ENCODE measurements at regions not wholly inside any gene's neighbourhood (a gene's known extent, or its start where the extent isn't known, plus 50 kb on each side); places are given as distances from the start of the nearest gene placed in this dataset.

DNA sequence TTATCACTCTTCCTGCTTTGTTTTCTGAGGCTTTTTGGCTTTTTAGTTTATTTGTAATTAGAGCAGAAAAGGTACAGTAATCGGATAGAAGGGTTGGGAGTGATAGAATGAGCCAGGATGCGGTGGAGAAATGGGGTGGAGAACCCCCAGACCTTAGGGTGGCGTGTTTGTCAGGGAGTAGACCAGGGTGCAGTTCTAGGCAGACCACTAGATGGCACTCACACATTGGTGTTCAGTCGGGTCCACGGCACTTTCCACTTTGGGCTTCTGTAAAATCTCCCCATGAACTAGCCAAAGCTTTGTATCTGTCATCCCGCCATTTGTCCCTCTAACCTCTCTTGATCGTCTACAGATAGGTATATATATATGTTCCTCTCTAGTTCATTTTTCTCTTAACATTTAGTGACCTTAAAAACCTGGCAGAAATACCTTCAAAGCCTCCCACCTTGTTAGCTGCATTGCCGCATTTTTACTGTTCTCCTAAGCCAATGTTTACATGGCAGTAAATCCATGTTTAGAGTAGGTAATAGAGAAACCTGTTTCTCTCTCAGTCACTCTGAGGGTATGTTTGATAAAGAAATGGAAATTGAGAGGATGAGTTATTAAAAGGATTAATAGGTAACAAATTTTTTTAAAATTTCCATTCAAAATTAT, 154.9 kb downstream of the TM9SF2 start:
- no peaks in the 10 kb centered on the region for H3K9me3 ChIP-seq
- no peak overlapping the region for H3K27ac ChIP-seq
- H3K4me1 ChIP-seq = peaks cover 0 to 20% (median 15%) of the 10 kb centered on the region in 4 donors
- DNase-seq = peak; percentile 80 to 88
- TF ChIP-seq, protein P1, sequence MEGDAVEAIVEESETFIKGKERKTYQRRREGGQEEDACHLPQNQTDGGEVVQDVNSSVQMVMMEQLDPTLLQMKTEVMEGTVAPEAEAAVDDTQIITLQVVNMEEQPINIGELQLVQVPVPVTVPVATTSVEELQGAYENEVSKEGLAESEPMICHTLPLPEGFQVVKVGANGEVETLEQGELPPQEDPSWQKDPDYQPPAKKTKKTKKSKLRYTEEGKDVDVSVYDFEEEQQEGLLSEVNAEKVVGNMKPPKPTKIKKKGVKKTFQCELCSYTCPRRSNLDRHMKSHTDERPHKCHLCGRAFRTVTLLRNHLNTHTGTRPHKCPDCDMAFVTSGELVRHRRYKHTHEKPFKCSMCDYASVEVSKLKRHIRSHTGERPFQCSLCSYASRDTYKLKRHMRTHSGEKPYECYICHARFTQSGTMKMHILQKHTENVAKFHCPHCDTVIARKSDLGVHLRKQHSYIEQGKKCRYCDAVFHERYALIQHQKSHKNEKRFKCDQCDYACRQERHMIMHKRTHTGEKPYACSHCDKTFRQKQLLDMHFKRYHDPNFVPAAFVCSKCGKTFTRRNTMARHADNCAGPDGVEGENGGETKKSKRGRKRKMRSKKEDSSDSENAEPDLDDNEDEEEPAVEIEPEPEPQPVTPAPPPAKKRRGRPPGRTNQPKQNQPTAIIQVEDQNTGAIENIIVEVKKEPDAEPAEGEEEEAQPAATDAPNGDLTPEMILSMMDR (IDR thresholded peaks at IDR 0.05) = peak; percentile 79 to 91
- intact Hi-C loops (cut with DNase I; ENCODE audit: low total_unique reads) = loop anchor here (5.0 to 10.0 kb wide), 3 partner anchors 39 to 579 kb away; no protein-coding TSS in a partner anchor
- no peaks in the 10 kb centered on the region for H3K36me3 ChIP-seq
- no peaks in the 10 kb centered on the region for H3K27me3 ChIP-seq
- no peak overlapping the region for H3K4me3 ChIP-seq

DNA sequence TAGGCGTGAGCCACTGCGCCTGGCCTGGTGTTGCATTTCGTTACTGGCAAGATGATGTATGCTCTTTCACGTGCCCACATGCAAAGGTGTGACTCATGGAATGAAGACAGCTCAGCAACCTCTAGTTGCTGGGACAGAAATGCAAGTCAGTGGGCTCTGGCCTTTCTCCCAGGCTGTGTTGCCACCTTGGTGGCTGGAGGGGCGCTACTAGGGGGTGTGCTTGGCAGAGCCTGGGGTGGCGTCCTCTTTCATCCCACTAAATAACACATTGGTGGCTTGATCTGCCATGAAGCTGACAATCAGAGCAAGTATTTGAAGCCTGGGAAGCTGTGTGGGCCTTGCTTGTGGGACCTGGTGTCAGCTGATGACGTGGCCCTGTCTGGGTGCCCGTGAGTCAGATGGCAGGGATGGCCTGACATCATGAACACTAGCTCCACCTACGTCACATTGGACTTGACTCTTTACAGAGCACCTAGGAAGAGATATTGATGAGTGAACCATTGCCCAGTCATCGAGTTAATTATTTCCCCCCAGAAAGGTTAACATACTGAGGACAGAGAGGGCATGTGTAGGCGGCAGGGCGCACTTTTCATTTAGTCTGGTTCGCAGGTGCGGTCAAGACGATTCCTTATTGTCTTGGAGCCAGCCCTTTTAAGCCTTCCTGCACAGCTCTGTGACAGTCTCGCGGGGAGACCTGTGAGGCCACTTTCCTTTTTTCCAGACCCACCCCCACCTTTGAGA, 154.2 kb downstream of the TM9SF2 start:
- H3K4me3 ChIP-seq = no peak overlapping the region
- no peaks in the 10 kb centered on the region for H3K36me3 ChIP-seq
- no peaks in the 10 kb centered on the region for H3K9me3 ChIP-seq
- intact Hi-C loops (cut with DNase I; ENCODE audit: low total_unique reads) = loop anchor here (5.0 to 10.0 kb wide), 3 partner anchors 38 to 579 kb away; no protein-coding TSS in a partner anchor
- no peaks in the 10 kb centered on the region for H3K27me3 ChIP-seq
- H3K4me1 ChIP-seq = peaks cover 0 to 20% (median 15%) of the 10 kb centered on the region in 4 donors
- TF ChIP-seq, protein P1 (IDR thresholded peaks at IDR 0.05) = no peak
- DNase-seq = no peak
- H3K27ac ChIP-seq = no peak overlapping the region

DNA sequence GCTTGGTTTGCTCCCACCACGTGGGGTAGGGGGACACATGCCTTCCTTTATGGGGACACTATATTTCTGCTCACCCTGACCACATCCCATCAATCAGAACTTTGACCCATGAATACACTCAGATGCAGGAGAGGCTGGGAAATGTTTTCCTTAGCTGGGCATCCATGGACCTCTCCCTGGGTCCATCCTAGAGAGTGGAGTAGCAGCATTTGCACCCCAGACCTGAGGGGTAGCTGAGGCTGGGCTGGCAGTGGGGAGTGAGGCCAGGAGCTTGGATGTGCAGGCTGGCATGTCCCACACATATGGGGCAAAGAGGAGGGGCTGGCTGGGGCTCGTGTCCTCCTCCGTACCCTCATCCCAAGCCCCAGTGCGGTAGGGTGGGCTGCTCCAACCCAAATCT, 152.8 kb downstream of the TM9SF2 start:
- H3K9me3 ChIP-seq = no peaks in the 10 kb centered on the region
- intact Hi-C loops (cut with DNase I; ENCODE audit: low total_unique reads) = loop anchor here (10.0 kb wide), 2 partner anchors 261 to 581 kb away; no protein-coding TSS in a partner anchor
- DNase-seq = no peak
- no peaks in the 10 kb centered on the region for H3K27me3 ChIP-seq
- no peak overlapping the region for H3K27ac ChIP-seq
- H3K4me3 ChIP-seq = no peak overlapping the region
- H3K4me1 ChIP-seq = peaks cover 0 to 27% (median 15%) of the 10 kb centered on the region in 4 donors
- no peaks in the 10 kb centered on the region for H3K36me3 ChIP-seq
- TF ChIP-seq, protein P1 (IDR thresholded peaks at IDR 0.05) = no peak

DNA sequence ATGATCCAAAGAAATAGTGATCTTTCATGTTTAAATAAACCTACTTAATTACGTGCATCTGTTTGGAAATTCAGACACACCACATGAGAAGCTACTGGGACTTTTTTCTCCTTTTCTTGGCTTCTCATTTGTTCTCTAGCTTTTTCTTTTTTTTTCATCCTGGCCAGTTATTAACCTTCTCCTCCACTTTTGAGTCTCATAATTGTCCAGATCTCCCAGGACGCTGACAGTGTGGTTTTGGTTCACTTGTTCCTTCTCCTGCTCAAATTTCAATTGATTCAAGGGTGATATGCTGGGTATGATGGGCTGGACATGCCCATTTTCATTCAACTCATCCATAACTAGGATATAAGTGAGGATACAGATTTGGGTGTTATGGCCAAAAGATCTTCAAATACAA, 152.3 kb downstream of the TM9SF2 start:
- Histone ChIP-seq H3K27ac (no peak overlapping the region), H3K4me3 (no peak overlapping the region), H3K4me1 (peaks cover 0 to 31% (median 14%) of the 10 kb centered on the region in 4 donors), H3K27me3 (no peaks in the 10 kb centered on the region), H3K36me3 (no peaks in the 10 kb centered on the region), H3K9me3 (no peaks in the 10 kb centered on the region)
- DNase-seq = no peak
- TF ChIP-seq, protein P1 (IDR thresholded peaks at IDR 0.05) = no peak
- intact Hi-C loops (cut with DNase I; ENCODE audit: low total_unique reads) = loop anchor here (10.0 kb wide), 2 partner anchors 261 to 581 kb away; no protein-coding TSS in a partner anchor

DNA sequence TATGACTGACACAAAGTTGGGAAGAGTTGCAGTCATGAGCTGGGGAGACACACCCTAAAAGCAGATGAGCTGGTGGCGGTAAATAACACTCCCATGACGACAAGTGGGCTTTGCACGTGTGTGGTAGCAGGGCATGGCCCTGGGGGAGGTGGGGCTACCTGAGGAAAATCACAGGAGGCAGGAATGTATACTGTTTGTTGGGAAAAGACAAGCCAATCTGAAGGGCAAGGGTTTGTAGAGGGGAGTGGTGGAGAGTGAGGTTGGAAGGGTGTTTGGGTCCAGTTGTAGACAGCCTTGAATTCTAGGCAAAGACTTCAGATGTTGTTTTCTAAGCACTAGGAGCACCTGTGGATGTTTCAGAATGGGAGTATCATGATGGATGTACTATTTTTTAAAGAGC, 151.6 kb downstream of the TM9SF2 start:
- Histone ChIP-seq H3K4me1 (peaks cover 0 to 30% (median 14%) of the 10 kb centered on the region in 4 donors), H3K27me3 (no peaks in the 10 kb centered on the region), H3K9me3 (no peaks in the 10 kb centered on the region), H3K4me3 (no peak overlapping the region), H3K36me3 (no peaks in the 10 kb centered on the region), H3K27ac (no peak overlapping the region)
- TF ChIP-seq, protein P1 (IDR thresholded peaks at IDR 0.05) = no peak
- intact Hi-C loops (cut with DNase I; ENCODE audit: low total_unique reads) = loop anchor here (10.0 kb wide), 2 partner anchors 262 to 582 kb away; no protein-coding TSS in a partner anchor
- DNase-seq = no peak
